Trophoblast cell (in vitro differentiated cells and primary cell): ENCODE measurements at regions not wholly inside any gene's neighbourhood (a gene's known extent, or its start where the extent isn't known, plus 50 kb on each side); places are given as distances from the start of the nearest gene placed in this dataset.
A peak's percentile ranks its signal among the peaks of the same experiment; 100 is the strongest.

Experiments
- DNase-seq, 2 donors: peaks; one replicate each; pipeline ENCODE4 v3.0.0-alpha.2; 2016
- H2AFZ ChIP-seq: 2 replicates; pipeline ENCODE4 v1.6.1; 2013; ENCODE audit warnings: low read length, moderate library complexity, mild to moderate bottlenecking; ENCODE audit not compliant: insufficient read depth, poor library complexity
- H2AK5ac ChIP-seq: 2 replicates; pipeline ENCODE4 v1.6.1; 2013; ENCODE audit warnings: mild to moderate bottlenecking, low read length
- H2BK120ac ChIP-seq: 2 replicates; pipeline ENCODE4 v1.6.1; 2013; ENCODE audit warnings: low read length, mild to moderate bottlenecking, moderate library complexity; ENCODE audit not compliant: insufficient read depth, poor library complexity
- H2BK12ac ChIP-seq: 2 replicates; pipeline ENCODE4 v1.6.1; 2013; ENCODE audit warnings: mild to moderate bottlenecking, low read length, moderate library complexity
- H2BK5ac ChIP-seq: 2 replicates; pipeline ENCODE4 v1.6.1; 2013; ENCODE audit warnings: low read length, low read depth, moderate library complexity, mild to moderate bottlenecking; ENCODE audit not compliant: poor library complexity
- H3K14ac ChIP-seq: 2 replicates; pipeline ENCODE4 v1.6.1; 2013; ENCODE audit warnings: mild to moderate bottlenecking, low read length
- H3K18ac ChIP-seq: 2 replicates; pipeline ENCODE4 v1.6.1; 2013; ENCODE audit warnings: mild to moderate bottlenecking, low read length
- H3K23ac ChIP-seq: 2 replicates; pipeline ENCODE4 v1.6.1; 2013; ENCODE audit warnings: low read length
- H3K27ac ChIP-seq: 2 replicates; pipeline ENCODE4 v1.5.1; 2013; ENCODE audit warnings: low read depth, mild to moderate bottlenecking, inconsistent platforms, low read length, moderate library complexity
- H3K27me3 ChIP-seq: 2 replicates; pipeline ENCODE4 v1.6.1; 2013; ENCODE audit warnings: inconsistent platforms, mild to moderate bottlenecking, low read length, moderate library complexity; ENCODE audit not compliant: insufficient read depth
- H3K36me3 ChIP-seq, 2 experiments: 1 replicate in 1 of 2; 2 replicates in 1 of 2; pipeline ENCODE4 v1.6.1; 2013; ENCODE audit warnings: low read length in 2 of 2, mild to moderate bottlenecking in 2 of 2, moderate library complexity in 1 of 2; ENCODE audit not compliant: insufficient read depth in 2 of 2, control insufficient read depth in 1 of 2
- H3K4ac ChIP-seq: 2 replicates; pipeline ENCODE4 v1.6.1; 2013; ENCODE audit warnings: low read depth, mild to moderate bottlenecking, low read length, moderate library complexity
- H3K4me1 ChIP-seq, 2 experiments: 1 replicate in 1 of 2; 2 replicates in 1 of 2; pipeline ENCODE4 v1.6.1; 2013; ENCODE audit warnings: low read length in 2 of 2, mild to moderate bottlenecking in 2 of 2, moderate library complexity in 1 of 2; ENCODE audit not compliant: insufficient read depth in 2 of 2, control insufficient read depth in 1 of 2
- H3K4me2 ChIP-seq: 2 replicates; pipeline ENCODE4 v1.6.1; 2013; ENCODE audit warnings: inconsistent platforms, mild to moderate bottlenecking, low read length, moderate library complexity
- H3K4me3 ChIP-seq: 2 replicates; pipeline ENCODE4 v1.5.1; 2013; ENCODE audit warnings: mild to moderate bottlenecking, low read depth, low read length, inconsistent platforms
- H3K79me1 ChIP-seq: one replicate; pipeline ENCODE4 v1.6.1; 2013; ENCODE audit warnings: low read length
- H3K79me2 ChIP-seq: 2 replicates; pipeline ENCODE4 v1.6.1; 2013; ENCODE audit warnings: low read length, mild to moderate bottlenecking; ENCODE audit not compliant: control insufficient read depth, insufficient read depth, poor library complexity
- H3K9ac ChIP-seq: 2 replicates; pipeline ENCODE4 v1.6.1; 2013; ENCODE audit warnings: mild to moderate bottlenecking, low read length
- H3K9me3 ChIP-seq: 2 replicates; pipeline ENCODE4 v1.6.1; 2013; ENCODE audit warnings: low read depth, mild to moderate bottlenecking, control low read depth, inconsistent platforms, low read length; ENCODE audit not compliant: insufficient read depth
- H4K12ac ChIP-seq: 2 replicates; pipeline ENCODE4 v1.6.1; 2013; ENCODE audit warnings: low read depth, mild to moderate bottlenecking, low read length, moderate library complexity
- H4K8ac ChIP-seq: 2 replicates; pipeline ENCODE4 v1.6.1; 2013; ENCODE audit warnings: low read depth, mild to moderate bottlenecking, low read length, moderate library complexity
- H4K91ac ChIP-seq: one replicate; pipeline ENCODE4 v1.6.1; 2013; ENCODE audit warnings: low read depth, mild to moderate bottlenecking, low read length, moderate library complexity
- WGBS: extraction: QIAGEN DNeasy Blood & Tissue Kit; methylation state at CpG from one replicate; pipeline ENCODE4 v1.1.7; 2013; ENCODE audit warnings: missing lambda C conversion rate; ENCODE audit not compliant: insufficient read length, insufficient coverage; ENCODE audit errors: extremely low coverage; 5-methylcytosine and 5-hydroxymethylcytosine counted together

DNA sequence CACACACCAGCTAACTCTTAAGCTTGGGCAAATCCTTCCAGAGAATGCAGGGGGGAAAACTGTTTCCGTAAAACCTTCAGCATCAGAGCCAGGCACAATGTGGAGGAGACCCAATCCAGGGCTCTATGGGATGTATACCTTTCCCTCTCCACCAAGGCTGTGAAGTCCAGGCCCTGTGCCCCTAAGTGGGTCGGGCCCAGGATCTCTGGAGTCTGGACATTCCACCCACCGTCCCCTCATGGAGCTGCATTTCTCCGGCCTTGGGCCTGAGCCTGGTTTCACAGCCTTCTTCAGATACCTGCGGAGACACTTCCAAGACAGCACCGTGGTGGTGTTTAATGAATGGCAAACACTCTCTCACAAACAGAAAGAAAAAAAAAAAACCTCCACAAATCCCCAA, 186.2 kb downstream of the URI1 start:
- Histone ChIP-seq H4K12ac (no peak overlapping the region), H3K27ac (no peak overlapping the region)

DNA sequence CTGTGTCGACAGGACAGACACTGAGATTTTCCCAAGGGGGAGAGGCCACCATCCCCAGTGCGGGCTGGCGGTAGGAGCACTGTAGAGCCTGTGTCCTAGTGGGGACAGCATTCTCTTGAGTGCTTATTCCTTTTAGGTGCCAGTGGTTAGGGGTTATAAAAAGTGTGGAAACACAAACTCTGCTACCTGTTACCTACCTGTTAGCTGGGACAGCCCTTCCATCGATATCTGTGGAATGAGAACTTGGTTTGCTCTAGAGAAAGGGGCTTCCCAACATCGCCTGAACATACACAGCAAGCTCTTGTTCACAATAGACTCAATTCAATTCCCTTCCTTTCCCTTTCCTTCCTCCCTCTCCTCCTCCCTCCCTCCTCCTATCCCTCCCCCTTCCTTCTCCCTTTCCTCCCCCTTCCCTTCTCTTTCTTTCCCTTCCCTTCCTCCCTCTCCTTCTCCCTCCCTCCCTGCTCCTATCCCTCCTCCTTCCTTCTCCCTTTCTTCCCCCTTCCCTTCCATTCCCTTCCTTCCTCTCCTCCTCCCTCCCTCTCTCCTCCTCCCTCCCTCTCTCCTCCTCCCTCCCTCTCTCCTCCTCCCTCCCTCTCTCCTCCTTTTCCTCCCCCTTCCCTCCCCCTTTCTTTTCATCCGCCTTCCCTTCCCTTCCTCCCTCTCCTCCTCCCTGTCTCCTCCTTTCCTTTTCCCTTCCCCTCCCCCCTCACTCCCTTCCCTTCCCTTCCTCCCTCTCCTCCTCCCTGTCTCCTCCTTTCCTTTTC, 188.5 kb downstream of the URI1 start:
- Histone ChIP-seq H2BK5ac (no peak overlapping the region), H3K14ac (no peak overlapping the region), H3K4me1 (peaks cover 0 to 2% of the 10 kb centered on the region in 2 experiments), H2AFZ (no peak overlapping the region), H3K9me3 (no peaks in the 10 kb centered on the region), H2BK120ac (no peak overlapping the region), H3K18ac (no peak overlapping the region), H3K4me3 (no peak overlapping the region), H3K9ac (no peak overlapping the region), H3K36me3 (no peaks in the 10 kb centered on the region), H3K4me2 (no peak overlapping the region), H3K79me2 (no peaks in the 10 kb centered on the region), H4K8ac (no peak overlapping the region), H4K91ac (no peak overlapping the region), H3K4ac (no peak overlapping the region), H3K79me1 (no peaks in the 10 kb centered on the region), H3K27me3 (no peaks in the 10 kb centered on the region), H3K27ac (no peak overlapping the region), H3K23ac (no peak overlapping the region), H4K12ac (no peak overlapping the region), H2BK12ac (no peak overlapping the region), H2AK5ac (no peak overlapping the region)
- DNase-seq = no peak
- WGBS = no CpG with 5 or more reads among the region's 6 CpGs

More for the DNA sequence above, 186.2 kb downstream of the URI1 start:
- no peak overlapping the region for H3K14ac ChIP-seq
- no peaks in the 10 kb centered on the region for H3K36me3 ChIP-seq
- H3K79me1 ChIP-seq = no peaks in the 10 kb centered on the region
- no peak overlapping the region for H3K4me2 ChIP-seq
- no peak overlapping the region for H3K18ac ChIP-seq
- no peak overlapping the region for H3K4ac ChIP-seq
- no peak overlapping the region for H2BK12ac ChIP-seq
- no peak for DNase-seq
- no peak overlapping the region for H2AK5ac ChIP-seq
- no peak overlapping the region for H3K9ac ChIP-seq
- H3K79me2 ChIP-seq = no peaks in the 10 kb centered on the region
- no peaks in the 10 kb centered on the region for H3K4me1 ChIP-seq
- H3K4me3 ChIP-seq = no peak overlapping the region
- H4K91ac ChIP-seq = no peak overlapping the region
- no peaks in the 10 kb centered on the region for H3K27me3 ChIP-seq
- H2AFZ ChIP-seq = no peak overlapping the region
- no peak overlapping the region for H3K23ac ChIP-seq
- H4K8ac ChIP-seq = no peak overlapping the region
- H3K9me3 ChIP-seq = no peaks in the 10 kb centered on the region
- H2BK5ac ChIP-seq = no peak overlapping the region
- no peak overlapping the region for H2BK120ac ChIP-seq
- WGBS = no CpG with 5 or more reads among the region's 6 CpGs

DNA sequence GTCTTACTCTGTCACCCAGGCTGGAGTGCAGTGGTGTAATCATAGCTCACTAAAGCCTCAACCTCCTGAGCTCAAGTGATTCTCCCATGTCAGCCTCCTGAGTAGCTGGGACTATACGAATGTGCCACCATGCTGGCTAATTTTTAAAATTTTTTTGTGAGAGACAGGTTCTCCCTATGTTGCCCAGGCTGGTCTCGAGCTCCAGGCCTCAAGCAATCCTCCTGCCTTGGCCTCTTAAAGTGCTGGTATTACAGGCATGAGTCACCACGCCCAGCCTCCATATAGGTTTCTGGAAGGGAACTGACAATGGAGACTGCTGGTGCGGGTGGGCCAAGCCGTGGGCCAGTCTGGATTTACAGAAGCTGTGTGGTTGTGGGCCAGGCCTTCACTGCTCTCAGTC, 189.2 kb downstream of the URI1 start:
- no CpG with 5 or more reads among the region's 5 CpGs for WGBS
- Histone ChIP-seq H3K27ac (no peak overlapping the region), H3K23ac (no peak overlapping the region), H2AK5ac (no peak overlapping the region), H3K9ac (no peak overlapping the region), H4K91ac (no peak overlapping the region), H2BK5ac (no peak overlapping the region), H4K12ac (no peak overlapping the region), H3K79me1 (no peaks in the 10 kb centered on the region), H2AFZ (no peak overlapping the region), H3K27me3 (no peaks in the 10 kb centered on the region), H3K4ac (no peak overlapping the region), H3K14ac (no peak overlapping the region), H3K4me1 (peaks cover 0 to 2% of the 10 kb centered on the region in 2 experiments), H3K79me2 (no peaks in the 10 kb centered on the region), H3K18ac (no peak overlapping the region), H3K4me3 (no peak overlapping the region), H3K4me2 (no peak overlapping the region), H2BK120ac (no peak overlapping the region), H3K36me3 (no peaks in the 10 kb centered on the region), H4K8ac (no peak overlapping the region), H3K9me3 (no peaks in the 10 kb centered on the region), H2BK12ac (no peak overlapping the region)
- DNase-seq = peak; percentile 80 to 85

DNA sequence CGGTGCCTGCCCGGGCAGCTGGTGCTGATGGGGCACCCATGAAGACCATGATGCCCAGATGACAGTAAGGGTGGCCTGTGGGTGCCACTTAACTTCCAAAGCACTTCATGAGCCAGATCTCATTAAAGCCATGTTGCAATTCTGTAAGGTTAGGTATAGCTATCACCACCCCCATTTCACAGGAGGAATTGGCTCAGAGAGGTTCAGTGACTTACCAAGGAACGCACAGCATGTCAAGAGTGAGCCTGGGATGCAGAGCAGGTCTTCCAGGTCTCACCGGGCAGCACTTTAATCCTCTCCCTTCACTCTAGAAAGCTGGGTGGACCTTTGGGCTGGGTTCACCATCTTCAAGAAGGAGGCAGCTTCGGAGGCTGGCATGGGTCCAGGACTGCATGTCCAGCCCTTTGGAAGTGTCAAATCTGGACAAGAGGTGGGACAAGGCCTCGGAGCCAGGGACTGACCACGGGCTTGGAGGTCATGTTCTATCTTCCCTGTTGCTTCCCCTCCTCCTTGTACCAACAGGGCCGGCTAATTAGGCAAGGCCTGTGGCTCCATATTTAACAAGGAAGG, 189.8 kb downstream of the URI1 start:
- H3K14ac ChIP-seq = no peak overlapping the region
- no peak overlapping the region for H3K18ac ChIP-seq
- H2BK5ac ChIP-seq = no peak overlapping the region
- no peak overlapping the region for H4K8ac ChIP-seq
- no peak overlapping the region for H3K4me3 ChIP-seq
- H3K27me3 ChIP-seq = no peaks in the 10 kb centered on the region
- no peak overlapping the region for H2BK120ac ChIP-seq
- H3K23ac ChIP-seq = no peak overlapping the region
- H3K9me3 ChIP-seq = no peaks in the 10 kb centered on the region
- peaks cover 0 to 2% of the 10 kb centered on the region in 2 experiments for H3K4me1 ChIP-seq
- no peak overlapping the region for H2AK5ac ChIP-seq
- H3K36me3 ChIP-seq = no peaks in the 10 kb centered on the region
- no peak overlapping the region for H4K91ac ChIP-seq
- no peak for DNase-seq
- H3K4ac ChIP-seq = no peak overlapping the region
- H2AFZ ChIP-seq = no peak overlapping the region
- no peak overlapping the region for H2BK12ac ChIP-seq
- no peaks in the 10 kb centered on the region for H3K79me2 ChIP-seq
- no peak overlapping the region for H3K4me2 ChIP-seq
- no peaks in the 10 kb centered on the region for H3K79me1 ChIP-seq
- WGBS = no CpG with 5 or more reads among the region's 8 CpGs
- H3K27ac ChIP-seq = no peak overlapping the region
- H3K9ac ChIP-seq = no peak overlapping the region
- no peak overlapping the region for H4K12ac ChIP-seq
